NCI-H2171 (cell line): ENCODE measurements at regions not wholly inside any gene's neighbourhood (a gene's known extent, or its start where the extent isn't known, plus 50 kb on each side); places are given as distances from the start of the nearest gene placed in this dataset.

Experiments
- DNase-seq: peaks from one replicate; lab custom pipeline; 2025; lab: John Stamatoyannopoulos, UW

DNA sequence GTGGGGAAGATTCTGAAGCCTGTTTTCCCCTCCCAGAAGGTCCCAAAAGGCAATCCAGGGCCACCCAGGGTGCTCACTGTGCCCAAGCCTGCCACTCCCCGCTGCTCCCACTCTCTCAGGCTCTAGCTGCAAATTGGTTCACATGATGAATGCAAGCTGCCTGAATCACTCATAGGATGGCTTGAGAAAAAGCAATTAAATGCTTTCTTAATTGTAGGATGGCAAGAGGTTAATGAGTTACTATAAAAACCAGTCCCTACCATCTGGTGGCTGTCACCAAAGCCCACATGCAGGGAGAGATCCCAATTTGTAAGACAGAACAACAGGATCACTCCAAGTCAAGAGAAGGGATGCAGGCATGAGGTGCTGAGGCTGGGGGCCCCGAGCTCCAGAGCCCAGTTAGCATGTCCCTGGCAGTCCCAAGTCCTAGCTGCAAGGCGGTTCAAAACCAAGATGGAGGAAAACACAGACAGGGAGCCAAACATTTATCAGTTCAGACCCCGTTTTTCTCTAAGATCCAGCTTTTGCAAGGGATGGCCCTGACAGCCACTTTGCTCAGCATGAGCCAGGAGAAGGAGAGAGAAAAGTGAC, 207.1 kb downstream of the UACA start:
- no peak for DNase-seq

DNA sequence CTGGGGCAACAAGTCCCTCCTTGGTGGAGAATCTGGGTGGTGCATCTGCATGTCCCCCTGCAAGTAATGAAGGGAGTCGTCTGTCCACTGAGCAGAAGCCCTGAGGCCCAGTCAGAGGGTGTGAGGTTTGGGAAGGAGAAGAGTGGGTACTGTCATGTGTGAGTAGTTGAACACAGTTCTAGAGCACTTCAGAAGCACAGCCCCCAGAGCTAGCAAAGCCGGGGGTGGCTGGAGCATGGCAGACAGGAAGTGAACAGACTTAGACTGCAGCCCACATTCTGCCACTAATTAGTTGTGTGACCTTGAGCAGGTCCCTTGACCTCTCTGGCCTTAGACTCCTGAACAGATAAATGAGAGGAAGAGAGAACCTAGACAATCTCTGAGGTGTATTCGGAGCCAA, 207.6 kb downstream of the UACA start:
- no peak for DNase-seq

GRCh38 chr15:70547846-70548487, 215.4 kb downstream of the UACA start:
- DNase-seq, result no peak

- DNase-seq, result no peak
Measured at GRCh38 chr15:70545526-70545925, 217.8 kb downstream of the UACA start.

GRCh38 chr15:70541511-70541910, 221.8 kb downstream of the UACA start:
- DNase-seq, result no peak

DNA sequence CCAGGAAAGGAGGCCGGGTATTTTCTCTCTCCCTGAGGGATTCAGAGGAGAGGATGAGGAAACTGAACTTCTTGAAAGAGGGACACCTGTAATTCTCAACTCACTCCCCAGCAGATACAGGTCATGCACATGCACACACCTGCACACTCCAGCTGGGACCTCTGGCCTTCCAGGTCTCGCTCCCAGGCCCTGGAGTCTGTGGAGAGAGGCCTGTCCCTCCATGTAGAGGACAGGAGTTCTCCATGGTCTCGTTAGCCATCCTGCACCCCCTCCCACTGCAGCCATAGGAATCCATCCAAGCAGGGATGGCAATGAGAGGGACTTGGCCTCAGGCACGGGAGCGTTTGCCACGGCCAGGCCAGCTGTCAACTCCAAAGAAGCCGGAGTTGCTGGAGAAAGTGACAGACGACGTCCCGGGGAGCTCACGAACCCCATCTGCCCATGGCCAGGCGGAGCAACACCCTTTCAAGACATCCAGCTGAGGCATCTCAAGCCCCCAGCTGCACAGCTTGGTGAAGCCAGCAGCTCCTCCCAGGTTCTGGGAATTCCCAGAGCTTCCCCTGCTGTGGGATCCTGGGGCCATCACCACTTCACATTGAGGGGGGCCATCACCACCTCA, 223.3 kb downstream of the UACA start:
- DNase-seq, result no peak

DNA sequence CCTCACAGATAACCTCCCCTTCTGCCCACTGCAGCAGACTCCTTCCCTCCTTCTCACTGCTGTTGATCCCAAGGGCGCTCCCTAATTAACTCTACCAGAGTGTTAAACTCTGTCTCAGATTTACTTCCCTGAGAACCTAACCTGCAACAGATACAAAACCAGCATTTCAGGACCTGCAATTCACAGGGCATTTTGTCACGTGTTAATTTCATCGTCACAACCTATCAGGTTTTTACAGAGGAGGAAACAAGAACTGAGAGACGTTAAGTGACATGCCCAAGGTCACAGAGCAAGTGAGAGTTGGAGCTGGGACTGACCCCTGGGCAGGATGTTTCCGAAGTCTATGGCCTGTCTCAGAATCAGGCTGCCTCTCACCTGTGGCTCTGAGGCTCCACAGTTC, 223.9 kb downstream of the UACA start:
- DNase-seq, result no peak

- DNase-seq, result no peak
Measured at GRCh38 chr15:70538278-70538677, 225.1 kb downstream of the UACA start.

DNA sequence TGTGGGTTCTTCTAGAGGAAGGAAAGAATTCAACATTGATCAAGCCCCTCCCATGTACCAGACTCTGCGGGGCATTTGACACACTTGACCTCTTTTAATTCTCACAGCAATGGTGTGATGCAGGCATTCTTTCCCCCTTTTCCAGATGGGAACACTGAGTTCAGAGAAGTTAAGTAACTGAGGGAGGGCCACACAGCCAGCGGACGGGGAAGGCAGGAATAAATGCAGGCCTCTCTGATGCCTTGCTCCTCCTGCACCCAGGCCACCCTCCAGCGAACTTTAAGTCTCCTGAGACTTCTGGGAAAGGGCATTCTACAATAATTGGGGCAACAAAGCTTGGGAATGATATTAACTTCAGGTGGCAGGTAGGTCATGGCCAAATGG, 227.4 kb downstream of the UACA start:
- DNase-seq, result no peak

GRCh38 chr15:70535071-70535954, 228.0 kb downstream of the UACA start:
- no peak for DNase-seq

GRCh38 chr15:70533931-70534742, 229.2 kb downstream of the UACA start:
- DNase-seq, result no peak

- DNase-seq, result no peak
Measured at GRCh38 chr15:70532531-70533186, 230.7 kb downstream of the UACA start.

- no peak for DNase-seq
Measured at GRCh38 chr15:70531576-70531975, 231.8 kb downstream of the UACA start.

GRCh38 chr15:70530906-70531305, 232.5 kb downstream of the UACA start:
- DNase-seq, result no peak

DNA sequence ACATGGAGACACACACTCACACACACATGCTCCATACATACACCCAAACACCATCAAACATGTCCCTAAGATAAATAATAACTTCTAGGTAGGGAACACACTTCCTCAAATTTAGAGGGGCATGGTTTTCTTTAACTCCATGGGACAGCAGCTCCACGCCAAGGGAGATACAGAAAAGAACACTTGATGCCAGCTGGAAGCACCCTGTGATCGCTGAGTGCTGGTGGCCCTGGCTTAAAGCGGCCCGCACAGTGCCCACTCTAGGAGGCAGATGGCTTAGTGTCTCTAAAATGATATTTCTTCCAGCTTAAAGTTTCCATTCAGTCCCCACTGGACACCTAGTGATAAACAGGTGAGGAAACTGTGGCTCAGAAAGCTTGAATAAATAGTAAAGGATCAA, 232.9 kb downstream of the UACA start:
- no peak for DNase-seq

DNA sequence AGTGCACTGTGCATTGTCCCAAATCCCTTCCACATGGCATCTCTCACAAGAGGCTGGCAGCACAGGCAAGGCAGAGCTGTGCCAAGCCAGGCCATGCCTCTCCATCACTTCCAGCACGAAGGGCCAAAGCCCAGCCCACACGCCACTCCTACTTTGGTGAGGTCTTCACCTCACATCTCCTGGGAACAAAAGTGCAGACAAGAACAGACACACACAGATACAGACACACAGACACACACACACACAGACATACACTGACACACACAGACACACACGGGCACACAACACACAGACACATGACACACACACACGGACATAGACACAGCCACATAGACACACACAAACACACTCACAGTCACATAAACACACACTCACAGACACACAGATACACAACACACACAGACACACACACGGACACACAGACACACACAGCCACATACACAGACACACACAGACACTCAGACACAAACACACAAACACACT, 233.3 kb downstream of the UACA start:
- no peak for DNase-seq

GRCh38 chr15:70528816-70529215, 234.5 kb downstream of the UACA start:
- no peak for DNase-seq

GRCh38 chr15:70528270-70528706, 235.1 kb downstream of the UACA start:
- no peak for DNase-seq

GRCh38 chr15:70526974-70527325, 236.4 kb downstream of the UACA start:
- no peak for DNase-seq

DNA sequence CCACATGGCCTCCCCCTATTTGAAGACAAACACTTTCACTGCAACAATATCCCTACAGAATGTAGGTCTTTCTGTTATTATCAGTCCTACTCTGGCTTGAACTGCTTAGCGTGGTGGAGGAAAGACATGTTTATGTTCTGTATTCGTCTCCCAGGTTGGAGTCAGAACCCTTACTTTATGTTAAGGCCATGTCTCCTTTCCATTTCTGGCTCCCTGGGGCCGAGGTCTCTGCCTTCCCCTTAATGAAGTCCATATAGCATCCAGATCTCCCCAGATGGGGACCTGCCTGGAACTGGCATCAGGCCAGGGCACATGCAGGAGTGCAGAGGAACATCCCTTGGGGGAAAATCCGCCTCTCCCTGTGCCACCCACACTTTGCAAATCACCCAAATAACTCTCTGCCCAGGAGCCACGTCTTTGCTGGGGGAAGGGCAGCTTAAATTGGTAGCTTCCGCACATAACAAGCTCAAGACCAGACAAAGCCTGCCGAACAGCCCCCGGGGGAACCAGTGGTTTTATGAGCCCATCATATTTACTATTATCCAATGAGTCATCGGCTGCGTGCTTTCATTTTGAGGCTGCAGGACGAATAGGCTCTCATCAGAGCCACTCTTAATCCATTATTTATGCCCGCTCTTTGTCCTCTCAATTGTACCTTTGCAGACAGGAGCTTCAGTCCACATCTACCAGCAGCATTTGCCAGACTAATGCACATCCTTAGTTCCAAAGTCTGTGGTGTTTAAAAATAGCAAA, 237.0 kb downstream of the UACA start:
- peak; percentile 67 for DNase-seq
